OCI-LY1 (cell line): ENCODE measurements at regions not wholly inside any gene's neighbourhood (a gene's known extent, or its start where the extent isn't known, plus 50 kb on each side); places are given as distances from the start of the nearest gene placed in this dataset.
"Not testable (repeated sequence)": the region's sequence is repeated elsewhere in the genome, so short reads cannot be mapped to it uniquely, and the experiment has no call there.

Experiments
- H2AFZ ChIP-seq: fragments of 200-600 bp; sonication (generic), shearing (Covaris generic); 2 replicates; pipeline ENCODE4 v1.6.0; 2014; ENCODE audit warnings: antibody characterized with exemption, mild to moderate bottlenecking, low read length
- H3F3A ChIP-seq: fragments of 200-600 bp; sonication (generic), shearing (Covaris generic); 2 replicates; pipeline ENCODE4 v1.6.0; 2014; ENCODE audit warnings: mild to moderate bottlenecking, antibody characterized with exemption, low read length, moderate library complexity; ENCODE audit not compliant: insufficient read depth
- H3K27ac ChIP-seq: fragments of 200-600 bp; sonication (generic); 2 replicates; pipeline ENCODE4 v1.5.1; 2014; ENCODE audit warnings: low read length, mixed run types, mild to moderate bottlenecking, low read depth; ENCODE audit not compliant: poor library complexity, severe bottlenecking
- H3K27me3 ChIP-seq: fragments of 200-600 bp; sonication (generic); 2 replicates; pipeline ENCODE4 v1.6.0; 2014; ENCODE audit warnings: antibody characterized with exemption, mild to moderate bottlenecking, low read length, moderate library complexity; ENCODE audit not compliant: insufficient read depth
- H3K36me3 ChIP-seq: fragments of 200-600 bp; sonication (generic); 2 replicates; pipeline ENCODE4 v1.6.1; 2014; ENCODE audit warnings: mild to moderate bottlenecking, antibody characterized with exemption, low read length, moderate library complexity, mixed read lengths; ENCODE audit not compliant: insufficient read depth
- H3K4me1 ChIP-seq: fragments of 200-600 bp; sonication (generic); 2 replicates; pipeline ENCODE4 v1.5.1; 2014; ENCODE audit warnings: mild to moderate bottlenecking, low read length, moderate library complexity; ENCODE audit not compliant: insufficient read depth, severe bottlenecking
- H3K4me2 ChIP-seq: fragments of 200-600 bp; sonication (generic), shearing (Covaris generic); 2 replicates; pipeline ENCODE4 v1.6.1; 2014; ENCODE audit warnings: low read length
- H3K4me3 ChIP-seq: fragments of 200-600 bp; sonication (generic); 2 replicates; pipeline ENCODE4 v1.5.1; 2014; ENCODE audit warnings: low read length, low read depth, mild to moderate bottlenecking, mixed read lengths; ENCODE audit not compliant: poor library complexity, severe bottlenecking
- H3K79me2 ChIP-seq: fragments of 200-600 bp; shearing (Covaris generic); 2 replicates; pipeline ENCODE4 v1.6.1; 2016; ENCODE audit warnings: mixed run types, low read length, mixed read lengths; ENCODE audit not compliant: insufficient read depth
- H3K9ac ChIP-seq: fragments of 200-600 bp; sonication (generic), shearing (Covaris generic); 2 replicates; pipeline ENCODE4 v1.6.1; 2014; ENCODE audit warnings: mild to moderate bottlenecking, low read length, mixed read lengths
- H3K9me2 ChIP-seq: fragments of 200-600 bp; sonication (generic), shearing (Covaris generic); 2 replicates; pipeline ENCODE4 v1.6.1; 2014; ENCODE audit warnings: low read depth, mild to moderate bottlenecking, low read length, mixed read lengths
- H3K9me3 ChIP-seq: fragments of 200-600 bp; shearing (Covaris generic); 2 replicates; pipeline ENCODE4 v1.6.1; 2014; ENCODE audit warnings: low read length, mixed read lengths
- H4K20me1 ChIP-seq: fragments of 200-600 bp; sonication (generic), shearing (Covaris generic); 2 replicates; pipeline ENCODE4 v1.6.0; 2016; ENCODE audit warnings: mild to moderate bottlenecking, low read length; ENCODE audit not compliant: insufficient read depth
- EZH2 ChIP-seq: fragments of 200-600 bp; sonication (generic), shearing (Covaris generic); IDR thresholded peaks from 2 replicates; pipeline ENCODE4 v1.8.0; 2017; ENCODE audit warnings: borderline replicate concordance, mixed run types, mild to moderate bottlenecking, antibody characterized with exemption, low read length, moderate library complexity, mixed read lengths
- TF ChIP-seq, protein P1 (sequence below): fragments of 200-600 bp; sonication (generic), shearing (Covaris generic); IDR thresholded peaks from 2 replicates; pipeline ENCODE4 v1.5.1; 2017; ENCODE audit warnings: mild to moderate bottlenecking, antibody characterized with exemption, low read length, moderate library complexity, mixed read lengths

DNA sequence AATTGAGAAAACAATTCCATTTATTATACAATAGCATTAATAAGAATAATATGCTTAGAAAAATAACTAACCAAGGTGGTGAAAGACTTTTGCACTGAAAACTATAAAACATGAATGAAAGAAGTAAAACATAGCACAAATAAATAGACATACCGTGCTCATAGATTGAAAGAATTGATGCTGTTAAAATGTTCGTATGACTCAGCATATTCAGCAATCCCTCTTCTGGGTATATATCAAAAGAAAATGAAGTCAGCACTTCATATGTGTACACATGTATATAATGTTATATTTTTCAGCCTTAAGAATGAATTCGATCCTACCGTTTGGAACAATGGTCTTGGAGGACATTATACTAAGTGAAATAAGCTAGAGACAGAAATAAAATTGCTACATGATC is 716.3 kb downstream of the GLUD2 start:
- Histone ChIP-seq H3K4me1 (no peaks in the 10 kb centered on the region), H3K4me2 (no peak overlapping the region), H4K20me1 (no peaks in the 10 kb centered on the region), H3K27ac (no peak overlapping the region), H3K4me3 (no peak overlapping the region), H3K27me3 (no peaks in the 10 kb centered on the region), H3F3A (no peaks in the 10 kb centered on the region), H3K36me3 (no peaks in the 10 kb centered on the region), H3K9me2 (no peaks in the 10 kb centered on the region), H3K79me2 (no peaks in the 10 kb centered on the region), H3K9ac (no peak overlapping the region), H2AFZ (no peak overlapping the region), H3K9me3 (no peaks in the 10 kb centered on the region)
- no peak for TF ChIP-seq EZH2
- TF ChIP-seq, protein P1, sequence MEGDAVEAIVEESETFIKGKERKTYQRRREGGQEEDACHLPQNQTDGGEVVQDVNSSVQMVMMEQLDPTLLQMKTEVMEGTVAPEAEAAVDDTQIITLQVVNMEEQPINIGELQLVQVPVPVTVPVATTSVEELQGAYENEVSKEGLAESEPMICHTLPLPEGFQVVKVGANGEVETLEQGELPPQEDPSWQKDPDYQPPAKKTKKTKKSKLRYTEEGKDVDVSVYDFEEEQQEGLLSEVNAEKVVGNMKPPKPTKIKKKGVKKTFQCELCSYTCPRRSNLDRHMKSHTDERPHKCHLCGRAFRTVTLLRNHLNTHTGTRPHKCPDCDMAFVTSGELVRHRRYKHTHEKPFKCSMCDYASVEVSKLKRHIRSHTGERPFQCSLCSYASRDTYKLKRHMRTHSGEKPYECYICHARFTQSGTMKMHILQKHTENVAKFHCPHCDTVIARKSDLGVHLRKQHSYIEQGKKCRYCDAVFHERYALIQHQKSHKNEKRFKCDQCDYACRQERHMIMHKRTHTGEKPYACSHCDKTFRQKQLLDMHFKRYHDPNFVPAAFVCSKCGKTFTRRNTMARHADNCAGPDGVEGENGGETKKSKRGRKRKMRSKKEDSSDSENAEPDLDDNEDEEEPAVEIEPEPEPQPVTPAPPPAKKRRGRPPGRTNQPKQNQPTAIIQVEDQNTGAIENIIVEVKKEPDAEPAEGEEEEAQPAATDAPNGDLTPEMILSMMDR, result no peak

DNA sequence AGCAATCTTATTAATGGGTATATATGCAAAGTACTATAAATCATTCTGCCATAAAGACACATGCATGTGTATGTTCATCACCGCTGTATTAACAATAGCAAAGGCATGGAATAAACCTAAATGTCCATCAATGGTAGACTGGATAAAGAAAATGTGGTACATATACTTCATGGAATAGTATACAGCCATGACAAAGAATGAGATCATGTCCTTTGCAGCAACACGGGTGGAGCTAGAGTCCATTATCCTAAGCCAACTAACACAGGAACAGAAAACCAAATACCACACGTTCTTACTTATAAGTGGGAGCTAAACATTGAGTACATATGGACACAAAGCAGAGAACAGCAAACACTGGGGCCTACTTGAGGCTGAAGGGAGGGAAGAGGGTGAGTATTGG is 720.8 kb downstream of the GLUD2 start:
- not testable (repeated sequence) for H3K79me2 ChIP-seq, H3K9ac ChIP-seq, H3K9me2 ChIP-seq, H2AFZ ChIP-seq, H3F3A ChIP-seq, H3K4me1 ChIP-seq, H3K27me3 ChIP-seq, H3K9me3 ChIP-seq, H4K20me1 ChIP-seq, H3K27ac ChIP-seq, H3K4me3 ChIP-seq, H3K36me3 ChIP-seq, H3K4me2 ChIP-seq

DNA sequence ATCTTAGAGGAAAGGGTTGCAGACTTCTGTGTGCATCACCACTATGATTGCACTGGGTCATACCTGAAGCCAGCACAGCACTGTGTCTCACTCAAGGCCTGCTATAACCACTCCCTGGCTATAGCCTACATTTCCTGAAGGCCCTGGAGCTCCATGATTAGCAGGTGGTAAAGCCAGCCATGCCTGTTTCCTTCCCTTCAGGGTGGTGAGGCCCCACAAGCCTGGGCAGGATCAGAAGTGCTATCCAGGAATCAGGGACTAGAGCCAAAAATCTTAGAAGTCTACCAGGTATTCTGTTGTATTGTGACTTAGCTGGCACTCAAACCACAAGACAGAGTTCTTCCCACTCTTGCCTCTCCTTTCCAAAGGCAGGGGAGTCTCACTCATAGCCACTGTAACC is 734.6 kb downstream of the GLUD2 start:
- Histone ChIP-seq H3F3A (no peaks in the 10 kb centered on the region), H3K9me2 (no peaks in the 10 kb centered on the region), H3K4me3 (no peak overlapping the region), H3K36me3 (no peaks in the 10 kb centered on the region), H4K20me1 (no peaks in the 10 kb centered on the region), H2AFZ (no peak overlapping the region), H3K9me3 (no peaks in the 10 kb centered on the region), H3K27ac (no peak overlapping the region), H3K9ac (no peak overlapping the region), H3K4me1 (no peaks in the 10 kb centered on the region), H3K4me2 (no peak overlapping the region), H3K27me3 (no peaks in the 10 kb centered on the region), H3K79me2 (no peaks in the 10 kb centered on the region)
- no peak for TF ChIP-seq EZH2
- TF ChIP-seq, protein P1, result no peak

DNA sequence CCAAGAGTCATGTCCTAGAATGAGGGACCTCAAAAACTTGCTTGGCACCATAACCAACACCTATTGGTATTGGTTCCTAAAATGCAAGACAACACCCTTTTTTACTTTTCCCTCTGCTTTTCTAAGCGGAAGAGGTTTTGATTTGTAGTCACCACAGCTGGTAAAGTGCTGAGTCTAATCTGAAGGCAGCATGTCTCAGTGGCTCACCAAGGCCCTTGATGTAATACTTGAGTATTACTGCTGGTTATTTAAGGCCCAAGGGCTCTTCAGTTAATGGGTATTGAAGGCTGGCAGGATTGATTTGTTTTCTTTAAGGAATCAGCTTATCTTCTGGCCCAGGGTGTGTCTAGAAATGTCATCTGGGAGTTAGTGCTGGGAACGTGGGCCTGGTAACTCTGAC is 735.1 kb downstream of the GLUD2 start:
- Histone ChIP-seq H3K9ac (no peak overlapping the region), H2AFZ (no peak overlapping the region), H3K4me3 (no peak overlapping the region), H3K27me3 (no peaks in the 10 kb centered on the region), H3K9me3 (no peaks in the 10 kb centered on the region), H4K20me1 (no peaks in the 10 kb centered on the region), H3K36me3 (no peaks in the 10 kb centered on the region), H3K27ac (no peak overlapping the region), H3K9me2 (no peaks in the 10 kb centered on the region), H3F3A (no peaks in the 10 kb centered on the region), H3K79me2 (no peaks in the 10 kb centered on the region), H3K4me1 (no peaks in the 10 kb centered on the region), H3K4me2 (no peak overlapping the region)
- TF ChIP-seq EZH2, result no peak
- TF ChIP-seq, protein P1, result no peak
